ENCODE measurements at regions not wholly inside any gene's neighbourhood (a gene's known extent, or its start where the extent isn't known, plus 50 kb on each side); places are given as distances from the start of the nearest gene placed in this dataset.

DNA sequence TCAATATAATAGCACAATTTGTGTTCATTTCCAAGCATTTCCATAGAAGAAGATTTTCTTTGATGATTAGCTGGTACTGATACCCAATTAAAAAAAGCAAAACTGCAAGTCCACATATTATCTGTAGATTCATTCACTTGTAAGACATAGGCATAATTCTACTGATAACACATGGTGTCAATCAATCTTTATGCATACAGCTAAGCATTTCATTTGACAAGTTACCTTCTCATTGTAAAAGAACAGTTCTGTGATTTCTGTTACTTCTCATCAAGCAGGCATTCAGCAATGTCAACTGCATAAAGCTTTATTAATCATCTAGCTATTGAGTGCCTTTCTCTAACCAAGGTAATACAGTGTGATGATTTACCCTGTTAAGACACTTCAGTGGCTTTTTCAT, 672.0 kb downstream of the PLOD2 start:
- TF ChIP-seq POLR2A (IDR thresholded peaks at IDR 0.05; ENCODE audit: low read depth, low read length) (no peak), POLR2AphosphoS5 (IDR thresholded peaks at IDR 0.05; ENCODE audit: low read depth, low read length) (no peak), TAF1 (IDR thresholded peaks at IDR 0.05; ENCODE audit: borderline replicate concordance, low read depth, low read length) (no peak)
